Aorta (tissue), 5 donors: ENCODE measurements at regions not wholly inside any gene's neighbourhood (a gene's known extent, or its start where the extent isn't known, plus 50 kb on each side); places are given as distances from the start of the nearest gene placed in this dataset.

Experiments used
- ATAC-seq: fragments of 200-7000 bp; cut with Tn5 transposase; one replicate; pipeline ENCODE4 v1.9.1; 2022; ENCODE audit warnings: moderate library complexity; ENCODE audit not compliant: low FRiP score
- DNase-seq, 2 donors: peaks; one replicate each; pipeline ENCODE4 v3.0.0-alpha.2; 2020
- H3K27ac ChIP-seq, 2 donors: one replicate each; pipeline ENCODE4 v1.5.1; 2013; ENCODE audit warnings: low read length in 2 of 2, mild to moderate bottlenecking in 2 of 2, moderate library complexity in 2 of 2, control low read depth in 1 of 2, inconsistent platforms in 1 of 2, low read depth in 1 of 2
- H3K27me3 ChIP-seq, 2 donors: one replicate each; pipeline ENCODE4 v1.6.1; 2013; ENCODE audit warnings: control low read depth in 1 of 2, low read length in 1 of 2, mild to moderate bottlenecking in 1 of 2, moderate library complexity in 1 of 2; ENCODE audit not compliant: insufficient read depth in 2 of 2, control insufficient read depth in 1 of 2
- H3K36me3 ChIP-seq, 2 donors: one replicate each; pipeline ENCODE4 v1.6.1; 2013; ENCODE audit warnings: control low read depth in 1 of 2, low read length in 1 of 2, mild to moderate bottlenecking in 1 of 2; ENCODE audit not compliant: insufficient read depth in 2 of 2, control insufficient read depth in 1 of 2
- H3K4me1 ChIP-seq, 2 donors: one replicate each; pipeline ENCODE4 v1.6.1; 2013; ENCODE audit warnings: low read length in 2 of 2, control low read depth in 1 of 2, mild to moderate bottlenecking in 1 of 2, moderate library complexity in 1 of 2; ENCODE audit not compliant: insufficient read depth in 2 of 2, control insufficient read depth in 1 of 2
- H3K4me3 ChIP-seq, 2 donors: one replicate each; pipeline ENCODE4 v1.5.1; 2013; ENCODE audit warnings: low read length in 2 of 2, control low read depth in 1 of 2, mild to moderate bottlenecking in 1 of 2
- H3K9me3 ChIP-seq: one replicate; pipeline ENCODE4 v1.6.1; 2013; ENCODE audit warnings: mild to moderate bottlenecking, low read length; ENCODE audit not compliant: control insufficient read depth
- WGBS, 2 donors: extraction: QIAGEN DNeasy Blood & Tissue Kit; methylation state at CpG; one replicate each; pipeline ENCODE4 v1.1.7; 2013; 5-methylcytosine and 5-hydroxymethylcytosine counted together
- intact Hi-C, 2 donors: fragments of 100-400 bp; cut with DNase I; formaldehyde crosslinking; loops; one replicate each; pipeline versions ENCODE4 v1.14.2 to v1.15.0; 2022
- donor health status: healthy with polysubstance abuse.
- donor health status: Bipolar disorder and iron deficiency.
- donor health status: DM: no; HTN: no; CAD: no.
- donor health status: DM: no; HTN: no; CAD: no.
- donor health status: DM: yes; HTN: yes; CAD: no.

DNA sequence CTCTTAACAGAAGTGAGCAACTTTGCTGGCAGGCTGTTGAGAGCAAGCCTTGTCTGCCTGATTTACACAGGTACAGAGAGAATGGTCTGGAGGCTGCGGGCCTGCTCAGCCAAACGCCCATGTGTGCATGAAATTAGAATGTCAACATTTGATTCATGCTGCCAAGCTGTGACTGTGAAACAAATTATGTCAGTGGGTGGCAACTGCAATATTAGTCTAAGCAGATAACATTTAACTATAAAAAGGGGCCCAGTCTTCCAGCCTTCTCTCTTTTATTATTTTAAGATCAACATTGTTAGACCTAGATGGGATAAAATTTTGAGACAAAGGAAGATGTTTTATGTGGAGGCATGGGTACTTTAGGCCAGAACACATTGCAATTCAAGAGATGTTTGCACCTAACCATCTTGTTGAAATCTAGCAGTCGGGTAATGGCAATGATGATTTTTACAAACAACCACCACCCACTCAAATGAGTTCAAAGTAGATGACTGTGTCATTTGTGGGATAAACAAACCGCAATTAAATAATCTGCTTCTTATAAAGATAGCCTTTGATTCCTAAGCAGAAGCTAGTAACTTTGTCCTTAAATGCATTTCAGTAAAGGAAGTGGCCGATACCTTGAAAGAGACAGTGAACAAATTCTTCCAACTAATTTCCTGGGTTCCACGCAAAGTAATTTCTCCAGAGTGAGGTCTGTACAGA is 70.2 kb downstream of the FOXB1 start:
- ATAC-seq (no peak), DNase-seq (no peak)
- Histone ChIP-seq H3K4me3 (no peak overlapping the region), H3K27ac (no peak overlapping the region), H3K4me1 (no peaks in the 10 kb centered on the region), H3K36me3 (no peaks in the 10 kb centered on the region), H3K27me3 (peaks cover 0 to 3% of the 10 kb centered on the region in 2 donors), H3K9me3 (peaks cover 7% of the 10 kb centered on the region)
- 56 to 60% methylated on average over 6 of the region's 6 CpGs for WGBS, 2 donors
- intact Hi-C loops: no loop called here

GRCh38 chr15:60076045-60076444 is 71.9 kb downstream of the FOXB1 start:
- DNase-seq (no peak), ATAC-seq (no peak)
- peaks cover 7% of the 10 kb centered on the region for H3K9me3 ChIP-seq
- H3K27me3 ChIP-seq: peaks cover 0 to 3% of the 10 kb centered on the region in 2 donors
- no peak overlapping the region for H3K27ac ChIP-seq
- H3K4me3 ChIP-seq: no peak overlapping the region
- intact Hi-C loops: no loop called here
- H3K4me1 ChIP-seq: no peaks in the 10 kb centered on the region
- 35 to 58% methylated on average over 5 of the region's 5 CpGs for WGBS, 2 donors
- H3K36me3 ChIP-seq: no peaks in the 10 kb centered on the region

DNA sequence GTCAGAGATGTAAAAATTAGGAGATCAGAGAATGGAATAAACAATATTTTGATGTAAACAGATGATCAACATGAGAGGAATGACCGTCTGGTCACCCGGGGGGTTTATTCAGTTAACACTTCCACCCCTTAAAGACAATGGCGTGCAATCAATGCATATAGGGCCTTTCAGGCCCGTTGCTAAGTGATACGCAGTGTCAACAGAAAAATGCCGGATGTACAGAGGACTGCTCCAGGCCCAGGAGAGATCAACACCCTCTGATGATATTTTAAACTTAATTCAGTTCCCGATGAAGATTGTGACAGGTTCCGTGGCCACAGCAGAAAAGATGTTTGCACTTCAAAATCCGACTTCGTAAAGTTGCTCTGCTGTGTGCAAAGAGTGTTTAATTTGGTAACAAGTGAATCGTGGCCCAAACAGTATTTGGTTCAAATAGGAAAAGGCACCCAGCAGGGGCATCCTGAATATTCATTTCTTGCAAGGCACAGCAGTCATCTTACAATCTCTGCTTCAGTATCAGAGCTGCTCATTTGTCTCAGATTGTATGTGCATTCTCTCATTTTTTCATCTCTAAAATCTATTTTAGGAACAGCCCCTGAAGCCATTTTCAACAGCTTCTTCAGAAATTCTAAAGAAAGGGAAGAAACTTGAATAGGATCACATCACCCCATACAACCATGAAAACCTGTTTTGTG is 72.6 kb downstream of the FOXB1 start:
- Histone ChIP-seq H3K4me3 (no peak overlapping the region), H3K9me3 (peaks cover 7% of the 10 kb centered on the region), H3K27ac (no peak overlapping the region), H3K36me3 (no peaks in the 10 kb centered on the region), H3K27me3 (peaks cover 0 to 3% of the 10 kb centered on the region in 2 donors), H3K4me1 (no peaks in the 10 kb centered on the region)
- 42% methylated on average over 11 of the region's 11 CpGs for WGBS, 2 donors
- intact Hi-C loops: no loop called here
- no peak for ATAC-seq
- no peak for DNase-seq

DNA sequence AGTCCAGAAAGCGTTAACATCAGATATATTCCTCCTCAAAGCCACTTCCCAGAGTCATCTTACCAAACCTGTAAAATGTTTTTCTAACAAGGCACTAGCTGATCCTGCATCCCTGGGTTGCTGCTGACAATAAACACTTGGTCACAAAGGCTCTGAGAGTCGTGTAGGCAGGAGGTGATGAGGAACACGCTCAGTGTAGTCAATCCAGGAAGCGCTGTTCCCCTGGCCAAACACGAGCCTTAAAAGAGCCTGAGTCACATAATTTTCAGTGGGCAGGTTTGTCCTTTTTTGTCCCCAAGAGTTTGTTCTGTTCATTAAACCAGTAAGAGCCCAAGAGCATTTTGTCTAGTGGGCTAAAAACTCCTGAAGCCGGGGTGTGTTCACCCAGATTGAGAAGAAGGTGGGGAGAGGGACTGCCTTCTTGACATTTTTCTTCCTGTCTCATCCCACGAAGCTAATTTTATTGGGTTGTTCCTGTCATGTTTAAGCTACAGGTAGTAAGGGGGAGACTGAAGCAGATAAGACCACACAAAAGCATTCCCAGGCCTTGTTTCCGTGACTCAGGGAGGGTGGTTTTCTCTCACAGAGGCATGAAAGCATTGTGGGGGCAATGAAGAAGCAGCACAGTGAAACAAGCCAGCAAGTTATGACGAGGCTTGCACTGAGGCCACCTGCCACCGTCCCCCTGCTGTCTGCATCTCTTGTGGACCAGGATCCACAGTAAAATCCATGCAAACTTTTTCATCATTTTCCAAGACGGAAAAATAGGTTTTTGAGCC is 73.7 kb downstream of the FOXB1 start:
- Histone ChIP-seq H3K27ac (no peak overlapping the region), H3K9me3 (peaks cover 7% of the 10 kb centered on the region), H3K36me3 (no peaks in the 10 kb centered on the region), H3K4me3 (no peak overlapping the region), H3K27me3 (no peaks in the 10 kb centered on the region), H3K4me1 (no peaks in the 10 kb centered on the region)
- no peak for ATAC-seq
- 59 to 61% methylated on average over 11 of the region's 11 CpGs for WGBS, 2 donors
- no peak for DNase-seq
- intact Hi-C loops: no loop called here

- DNase-seq: no peak
- WGBS, 2 donors: 46 to 58% methylated on average over 2 of the region's 2 CpGs
- Histone ChIP-seq H3K4me3 (no peak overlapping the region), H3K27me3 (no peaks in the 10 kb centered on the region), H3K4me1 (no peaks in the 10 kb centered on the region), H3K9me3 (no peaks in the 10 kb centered on the region), H3K36me3 (no peaks in the 10 kb centered on the region), H3K27ac (no peak overlapping the region)
- intact Hi-C loops: no loop called here
- ATAC-seq: no peak
Measured at GRCh38 chr15:60079210-60079609, 75.1 kb downstream of the FOXB1 start.

GRCh38 chr15:60081976-60082375 is 77.9 kb downstream of the FOXB1 start:
- Histone ChIP-seq H3K4me3 (no peak overlapping the region), H3K9me3 (no peaks in the 10 kb centered on the region), H3K27me3 (no peaks in the 10 kb centered on the region), H3K4me1 (no peaks in the 10 kb centered on the region), H3K36me3 (no peaks in the 10 kb centered on the region), H3K27ac (no peak overlapping the region)
- no peak for DNase-seq
- no peak for ATAC-seq
- intact Hi-C loops: no loop called here
- 70 to 81% methylated on average over 3 of the region's 3 CpGs for WGBS, 2 donors

GRCh38 chr15:60083318-60083717 is 79.2 kb downstream of the FOXB1 start:
- Histone ChIP-seq H3K4me3 (no peak overlapping the region), H3K4me1 (no peaks in the 10 kb centered on the region), H3K9me3 (no peaks in the 10 kb centered on the region), H3K27ac (no peak overlapping the region), H3K36me3 (no peaks in the 10 kb centered on the region), H3K27me3 (peaks cover 0 to 2% of the 10 kb centered on the region in 2 donors)
- intact Hi-C loops: no loop called here
- WGBS, 2 donors: 81 to 84% methylated on average over 3 of the region's 3 CpGs
- ATAC-seq (no peak), DNase-seq (no peak)

- H3K36me3 ChIP-seq: no peaks in the 10 kb centered on the region
- WGBS, 2 donors: 35 to 40% methylated on average over 8 of the region's 8 CpGs
- H3K4me1 ChIP-seq: no peaks in the 10 kb centered on the region
- intact Hi-C loops: no loop called here
- no peak overlapping the region for H3K4me3 ChIP-seq
- H3K27me3 ChIP-seq: peaks cover 0 to 5% of the 10 kb centered on the region in 2 donors
- no peak overlapping the region for H3K27ac ChIP-seq
- H3K9me3 ChIP-seq: no peaks in the 10 kb centered on the region
- ATAC-seq (no peak), DNase-seq (no peak)
Measured at GRCh38 chr15:60086681-60087429, 82.7 kb downstream of the FOXB1 start.
